GM18502 (cell line): ENCODE measurements at regions not wholly inside any gene's neighbourhood (a gene's known extent, or its start where the extent isn't known, plus 50 kb on each side); places are given as distances from the start of the nearest gene placed in this dataset.
"Not testable (repeated sequence)": the region's sequence is repeated elsewhere in the genome, so short reads cannot be mapped to it uniquely, and the experiment has no call there.

Source experiments
- ATAC-seq: cut with Tn5 transposase; IDR thresholded peaks from one replicate; pipeline ENCODE4 v1.9.1; 2021; ENCODE audit warnings: mild to moderate bottlenecking; ENCODE audit not compliant: unreplicated experiment, poor library complexity

DNA sequence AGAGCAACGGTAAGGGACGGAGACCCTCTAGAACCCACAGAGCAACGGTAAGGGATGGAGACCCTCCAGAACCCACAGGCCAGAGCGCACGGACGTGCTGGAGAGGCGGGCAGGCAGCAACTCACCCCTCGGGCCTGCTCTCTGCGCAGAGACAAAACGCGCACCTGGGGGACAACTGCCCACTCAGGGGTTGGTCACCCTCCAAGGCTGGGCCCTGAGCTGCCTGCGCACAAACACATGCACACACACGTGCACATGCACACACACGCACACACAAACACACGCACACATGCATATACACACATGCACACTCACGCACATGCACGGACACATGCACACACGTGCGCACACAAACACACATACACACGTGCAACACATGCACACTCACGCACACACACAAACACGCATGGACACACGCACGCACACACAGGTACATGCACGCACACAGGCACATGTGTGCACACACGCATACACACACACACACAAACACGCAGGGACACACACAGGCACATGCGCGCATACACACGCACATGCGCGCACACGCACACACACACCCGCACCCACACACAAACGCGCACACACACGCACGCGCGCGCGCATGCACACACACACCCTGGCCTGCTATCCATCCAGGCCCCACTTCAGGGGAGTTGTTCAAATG is 88.3 kb downstream of the NCOR2 start:
- no peak for ATAC-seq

DNA sequence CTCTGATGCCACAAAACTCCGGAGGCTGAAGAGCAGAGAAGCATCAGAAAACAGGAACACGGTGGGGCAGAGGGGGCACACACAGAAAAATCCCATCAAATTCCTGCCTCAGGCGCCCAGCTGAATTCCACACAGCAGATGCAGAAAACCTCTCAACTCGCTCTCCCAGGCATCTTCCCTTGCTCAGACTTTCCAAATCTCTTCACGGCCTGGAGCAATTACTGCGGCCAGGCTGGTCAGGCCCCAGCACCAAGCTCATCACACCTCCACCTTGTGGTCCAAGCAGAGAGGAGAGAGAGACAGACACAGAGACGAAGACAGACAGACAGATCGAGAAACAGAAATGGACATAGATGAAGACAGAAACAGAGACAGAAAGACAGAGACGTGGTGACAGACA is 89.0 kb downstream of the NCOR2 start:
- no peak for ATAC-seq

DNA sequence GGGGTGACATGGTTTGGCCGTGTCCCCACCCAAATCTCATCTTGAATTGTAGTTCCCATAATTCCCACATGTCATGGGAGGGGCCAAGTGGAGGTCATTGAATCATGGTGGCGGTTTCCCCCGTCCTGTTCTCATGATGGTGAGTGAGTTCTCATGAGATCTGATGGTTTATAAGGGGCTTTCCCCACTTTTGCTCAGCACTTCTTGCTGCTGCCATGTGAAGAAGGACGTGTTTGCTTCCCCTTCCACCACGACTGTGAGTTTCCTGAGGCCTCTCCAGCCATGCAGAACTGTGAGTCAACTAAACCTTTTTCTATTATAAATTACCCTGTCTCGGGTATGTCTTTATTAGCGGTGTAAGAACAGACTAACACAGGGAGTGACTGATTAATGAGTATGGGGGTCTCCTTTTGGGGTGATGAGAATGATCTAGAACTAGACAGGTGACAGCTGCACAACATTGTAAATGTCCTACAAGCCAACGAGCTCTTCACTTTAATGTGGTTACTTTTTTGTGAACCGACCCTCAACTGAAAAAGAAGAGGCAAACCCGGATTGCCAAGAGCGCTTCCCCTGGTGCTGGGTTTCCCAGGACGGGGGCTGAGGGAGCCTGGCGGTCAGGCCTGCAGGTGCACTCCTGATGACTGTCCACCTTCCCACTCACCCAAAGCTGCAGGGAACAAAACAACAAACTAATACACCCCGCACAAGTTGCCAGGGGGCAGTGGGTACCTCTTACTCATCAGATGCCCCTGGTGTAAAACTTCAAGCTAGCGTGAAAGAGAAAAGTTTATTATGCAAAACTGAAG is 90.1 kb downstream of the NCOR2 start:
- ATAC-seq: no peak

DNA sequence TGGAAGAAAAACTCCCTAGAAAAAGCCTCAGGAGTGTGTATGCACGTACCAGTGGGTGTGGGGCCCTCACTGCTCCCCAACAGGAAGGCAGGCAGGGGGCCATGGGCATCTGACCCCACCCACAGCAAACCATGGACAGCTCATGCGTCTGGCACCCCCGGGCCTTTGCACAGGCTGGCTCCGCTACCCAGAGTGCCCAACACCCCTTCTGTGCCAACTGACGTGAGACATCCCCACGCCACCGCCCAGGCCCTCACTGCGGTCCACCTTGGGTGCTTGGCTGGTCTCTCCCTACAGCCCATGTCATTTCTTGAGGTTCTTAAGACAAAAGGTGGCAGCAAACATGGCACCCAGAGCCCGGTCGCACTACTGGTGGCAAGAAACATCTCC is 91.4 kb downstream of the NCOR2 start:
- no peak for ATAC-seq

DNA sequence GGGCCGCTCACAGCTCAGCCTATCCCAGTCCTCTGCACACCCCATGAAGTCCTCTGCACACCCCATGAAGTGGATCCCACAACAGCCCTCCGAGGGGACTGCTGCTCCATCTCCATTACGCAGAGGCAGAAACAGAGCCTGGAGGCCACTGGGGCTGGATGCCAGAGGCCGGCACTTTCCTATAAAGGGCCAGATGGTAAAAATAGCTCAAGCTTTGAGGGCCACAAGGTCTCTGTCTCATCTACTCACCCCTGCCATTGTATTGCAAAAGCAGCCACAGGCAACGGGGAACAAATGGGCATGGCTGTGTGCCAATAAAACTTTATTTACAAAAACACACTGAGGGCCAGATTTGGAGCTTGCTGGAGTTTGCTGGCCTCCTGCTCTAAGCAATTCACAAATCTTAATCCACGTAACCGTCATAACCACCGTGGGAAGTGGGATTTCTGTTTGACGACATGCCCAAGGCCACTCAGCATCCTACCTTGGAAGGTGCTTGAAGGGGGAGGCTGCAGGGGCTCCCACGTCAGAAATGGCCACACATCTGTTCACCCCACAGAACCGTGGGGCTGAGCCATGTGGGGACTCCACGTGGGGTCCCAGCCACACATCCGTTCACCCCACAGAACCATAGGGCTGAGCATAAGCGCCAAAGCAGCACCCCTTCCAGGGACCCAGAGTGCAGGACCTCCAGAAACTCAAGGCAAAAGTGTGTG is 92.0 kb downstream of the NCOR2 start:
- ATAC-seq: no peak

DNA sequence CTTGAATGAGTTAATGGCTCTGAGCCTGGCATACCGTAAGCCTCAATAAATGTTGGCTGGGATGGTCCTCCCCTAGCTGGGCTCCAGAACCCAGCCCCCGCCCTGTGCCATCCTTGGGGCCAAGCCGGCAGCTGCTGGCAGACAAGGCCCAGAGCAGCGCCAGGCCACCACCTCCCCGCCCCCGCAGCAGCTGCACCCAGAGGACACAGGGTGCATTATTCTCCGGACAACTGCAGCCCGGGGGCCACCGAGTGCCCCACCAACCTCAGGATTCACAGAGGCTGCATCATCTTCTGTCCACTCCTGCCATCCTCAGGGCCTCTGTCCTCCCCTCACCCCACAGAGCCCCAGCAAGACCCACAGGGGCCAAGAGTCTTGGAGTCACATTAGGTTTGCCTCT is 92.7 kb downstream of the NCOR2 start:
- no peak for ATAC-seq

DNA sequence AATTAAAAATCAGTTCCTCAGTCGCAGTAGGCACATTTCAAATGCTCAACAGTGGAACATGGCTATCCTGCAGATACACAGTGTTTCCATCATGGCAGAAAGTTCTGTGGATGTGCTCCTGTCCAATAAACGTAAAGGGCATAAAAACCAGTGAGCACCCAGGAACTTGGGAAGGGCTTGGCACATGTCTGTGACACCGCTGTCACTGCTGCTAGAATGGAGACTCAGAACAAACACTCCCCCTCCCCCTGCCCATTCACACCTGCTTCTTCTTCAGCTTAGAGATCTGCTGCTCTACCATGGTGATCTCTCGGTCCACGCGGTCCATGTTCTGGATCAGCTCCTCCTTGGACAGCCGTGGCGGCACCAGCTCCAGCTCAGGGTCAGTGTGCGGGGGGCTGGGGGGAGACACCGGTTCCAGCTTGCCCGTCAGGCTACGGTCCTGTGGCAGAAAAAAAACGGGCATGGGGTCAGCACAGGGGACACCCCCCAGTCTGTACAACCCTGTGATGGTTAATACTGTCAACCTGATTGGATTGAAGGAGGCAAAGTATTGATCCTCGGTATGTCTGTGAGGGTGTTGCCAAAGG is 94.6 kb downstream of the NCOR2 start:
- no peak for ATAC-seq

DNA sequence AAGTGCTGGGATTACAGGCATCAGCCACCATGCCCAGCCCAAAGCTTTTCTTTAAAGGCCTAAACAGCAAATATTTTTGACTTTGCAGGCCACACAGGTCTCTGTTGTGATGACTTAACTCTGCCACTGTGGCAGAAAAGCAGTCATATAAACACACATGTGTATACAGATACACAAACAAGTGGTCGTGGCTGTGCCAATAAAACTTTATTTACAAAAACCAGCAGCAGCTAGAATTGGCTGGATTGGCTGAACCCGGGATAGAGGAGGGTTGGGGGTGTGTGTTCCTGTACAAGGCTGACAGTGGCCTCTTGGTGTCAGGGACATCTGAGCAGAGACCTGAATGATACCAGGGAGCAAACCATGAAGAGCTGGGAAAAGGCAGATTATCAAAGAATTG is 95.6 kb downstream of the NCOR2 start:
- ATAC-seq: no peak

DNA sequence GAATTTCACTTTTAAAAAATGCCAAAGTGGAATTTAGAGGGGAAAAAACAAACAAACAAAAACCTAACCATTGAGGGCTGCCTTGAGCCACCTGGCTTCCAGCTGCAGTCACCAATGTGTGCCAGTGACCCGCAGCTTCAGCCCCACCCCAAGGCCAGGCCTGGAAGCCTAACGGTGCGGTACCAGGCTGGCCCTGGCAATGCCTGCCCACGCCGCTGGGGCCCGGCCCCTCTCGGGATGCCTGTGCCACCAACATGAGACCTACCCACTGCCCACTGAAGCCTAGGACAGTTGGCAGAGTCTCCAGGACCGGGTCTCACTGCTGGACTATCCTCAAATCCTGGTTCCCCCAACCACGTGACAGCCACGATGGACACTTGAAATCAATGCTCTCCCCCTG is 96.6 kb downstream of the NCOR2 start:
- no peak for ATAC-seq

DNA sequence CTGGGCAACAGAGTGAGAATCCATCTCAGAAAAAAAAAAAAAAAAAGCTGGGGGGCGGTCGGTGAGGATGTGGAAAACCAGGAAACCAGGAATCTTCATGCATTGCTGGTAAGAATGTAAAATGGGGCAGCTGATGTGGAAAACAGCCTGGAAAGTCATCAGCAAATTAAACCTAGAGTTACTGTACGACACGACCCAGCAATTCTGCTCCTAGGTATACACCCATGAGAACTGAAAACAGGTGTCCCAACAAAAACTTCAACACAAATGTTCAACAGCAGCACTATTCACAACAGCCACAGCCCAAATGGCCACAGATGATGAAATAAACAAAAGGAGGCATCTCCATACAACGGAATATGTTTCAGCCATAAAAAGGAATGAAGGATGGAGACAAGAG is 97.3 kb downstream of the NCOR2 start:
- no peak for ATAC-seq

DNA sequence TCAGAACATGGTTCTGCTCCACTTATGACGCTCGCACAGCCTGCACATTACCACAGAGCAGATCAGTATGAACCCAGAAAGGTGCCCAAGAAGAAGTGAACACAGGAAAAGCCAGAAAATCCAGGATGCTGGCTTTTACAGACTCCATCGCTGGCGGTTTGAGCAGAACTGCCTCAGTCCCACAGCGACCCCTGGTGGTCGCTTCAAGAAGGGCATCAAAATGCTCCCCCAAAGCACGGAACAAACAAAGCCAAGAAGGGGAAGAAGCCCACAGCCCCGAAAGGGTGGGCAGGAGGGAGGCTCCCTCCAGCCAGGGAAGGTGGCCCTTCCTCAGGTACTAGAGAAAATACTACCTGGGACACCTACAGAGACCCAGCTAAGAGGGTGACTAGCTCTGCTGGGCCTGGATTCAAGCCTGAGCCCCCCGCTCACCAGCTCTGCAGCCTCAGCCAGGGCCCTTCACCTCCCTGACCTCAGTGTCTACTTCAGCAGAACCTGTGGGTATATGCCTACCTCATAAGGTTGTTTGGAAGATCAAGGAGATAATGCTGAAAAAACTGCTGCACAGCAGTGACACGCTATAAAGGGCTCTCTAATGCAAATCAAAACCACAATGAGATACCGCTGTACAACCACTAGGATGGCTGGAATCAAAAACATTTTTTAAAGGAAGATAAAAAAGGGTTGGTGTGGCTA is 98.1 kb downstream of the NCOR2 start:
- ATAC-seq: no peak

DNA sequence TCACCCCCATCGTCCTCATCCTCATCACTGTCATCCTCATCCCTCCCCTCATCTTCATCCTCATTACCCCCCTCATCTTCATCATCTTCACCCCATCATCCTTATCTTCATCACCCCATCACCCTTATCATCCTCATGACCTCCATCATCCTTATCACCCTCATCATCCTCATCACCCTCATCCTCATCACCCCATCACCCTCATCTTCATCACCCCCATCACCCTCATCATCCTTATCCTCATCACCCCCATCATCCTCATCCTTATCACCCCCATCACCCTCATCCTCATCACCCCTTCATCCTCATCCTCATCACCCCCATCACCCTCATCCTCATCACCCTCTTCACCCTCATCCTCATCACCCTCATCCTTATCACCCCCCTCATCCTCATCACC is 99.9 kb downstream of the NCOR2 start:
- ATAC-seq: not testable (repeated sequence)

DNA sequence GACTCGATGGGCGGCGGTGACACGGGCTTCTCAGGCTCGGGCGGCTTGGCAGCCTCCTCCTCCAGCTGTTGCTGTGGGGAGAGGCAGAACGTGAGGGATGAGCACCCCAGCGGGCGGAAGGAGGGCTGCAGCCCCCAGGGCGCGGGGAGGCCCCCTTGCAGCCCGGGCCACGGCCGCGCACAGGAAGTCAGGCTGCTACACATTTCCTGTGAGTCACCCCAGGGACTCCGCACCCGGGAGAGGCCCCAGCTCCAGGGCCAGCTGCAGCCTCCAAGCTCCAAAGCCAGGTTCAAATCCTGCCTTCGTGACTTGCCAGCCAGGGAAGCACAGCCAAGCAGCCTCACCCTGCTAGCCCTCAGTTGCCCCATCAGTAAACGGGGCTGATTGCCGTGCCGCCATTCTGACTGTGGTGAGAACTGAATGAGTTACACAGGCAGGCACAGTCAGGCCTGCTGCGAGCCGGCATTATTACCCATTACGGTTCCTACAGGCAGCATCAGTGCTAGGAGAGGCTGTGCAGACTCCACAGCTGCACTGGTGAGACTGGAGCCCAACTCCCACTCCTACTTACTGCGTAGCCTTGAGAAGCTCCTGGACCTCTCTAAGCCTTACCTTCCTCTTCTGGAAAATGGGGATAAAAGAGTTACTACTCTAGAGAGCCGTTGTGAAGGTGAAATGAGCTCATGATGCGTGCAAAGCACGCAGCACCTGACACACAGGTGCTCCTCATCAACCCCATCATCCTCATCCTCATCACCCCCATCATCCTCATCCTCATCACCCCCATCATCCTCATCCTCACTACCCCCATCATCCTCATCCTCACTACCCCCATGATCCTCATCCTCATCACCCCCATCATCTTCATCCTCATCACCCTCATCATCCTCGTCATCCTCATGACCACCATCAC is 100.9 kb downstream of the NCOR2 start:
- peak; percentile 98 for ATAC-seq

DNA sequence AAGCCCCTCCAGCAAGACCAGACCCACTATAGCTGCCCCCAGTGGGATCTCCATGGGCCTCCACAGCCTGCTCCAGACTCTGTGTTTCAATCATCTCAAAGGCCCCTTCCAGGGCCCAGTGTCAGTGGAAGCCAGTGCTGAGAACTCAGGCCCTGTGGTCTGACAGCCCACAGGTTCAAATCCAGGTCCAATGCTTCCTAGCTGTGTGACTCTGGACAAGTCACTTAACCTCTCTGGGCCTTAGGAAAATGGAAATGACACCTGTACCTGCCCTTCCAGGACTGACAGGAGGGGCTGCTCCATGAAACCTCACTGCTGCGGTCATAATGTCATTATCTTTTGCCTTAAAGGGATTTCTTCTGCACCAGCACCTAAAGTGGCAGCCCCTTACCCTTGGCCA is 101.9 kb downstream of the NCOR2 start:
- no peak for ATAC-seq

DNA sequence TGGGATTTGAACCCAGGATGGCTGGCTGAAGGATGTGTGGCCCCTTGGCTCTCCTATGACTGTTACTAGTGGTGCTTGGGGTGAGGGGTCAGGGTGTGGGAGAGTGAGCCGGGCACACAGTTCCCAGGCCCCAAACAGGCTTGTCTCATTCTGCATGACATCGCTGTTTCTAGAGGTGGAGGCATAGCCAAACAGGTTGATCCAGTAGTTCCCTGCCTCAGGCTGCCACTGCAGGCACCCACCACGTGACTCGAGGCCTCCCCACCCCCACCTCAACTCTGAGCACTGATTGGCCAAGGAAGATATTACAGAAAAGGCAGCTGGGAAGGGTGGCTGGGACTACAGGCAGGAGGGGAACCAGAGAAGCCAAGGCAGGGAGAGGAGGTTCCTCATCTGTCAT is 102.6 kb downstream of the NCOR2 start:
- ATAC-seq: no peak

DNA sequence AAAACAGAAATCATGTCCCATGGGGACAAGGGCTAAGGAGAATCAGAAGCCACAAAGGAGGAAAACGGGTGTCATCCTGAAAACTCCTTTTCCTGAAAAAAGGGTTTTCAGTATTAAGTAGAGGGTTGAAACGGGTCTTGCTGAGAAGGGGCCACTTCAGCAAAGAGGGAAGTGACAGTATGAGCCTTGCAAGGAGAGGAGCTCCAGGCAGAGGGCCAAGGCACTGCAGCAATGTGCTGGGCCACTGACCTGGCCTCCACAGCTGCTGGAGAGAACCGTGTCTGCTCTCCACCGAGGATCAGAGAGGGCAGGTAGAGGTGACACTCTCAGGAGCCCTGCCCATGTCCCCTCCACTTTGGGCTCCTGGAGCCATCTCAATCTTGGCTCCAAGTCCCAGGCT is 103.3 kb downstream of the NCOR2 start:
- ATAC-seq: no peak

DNA sequence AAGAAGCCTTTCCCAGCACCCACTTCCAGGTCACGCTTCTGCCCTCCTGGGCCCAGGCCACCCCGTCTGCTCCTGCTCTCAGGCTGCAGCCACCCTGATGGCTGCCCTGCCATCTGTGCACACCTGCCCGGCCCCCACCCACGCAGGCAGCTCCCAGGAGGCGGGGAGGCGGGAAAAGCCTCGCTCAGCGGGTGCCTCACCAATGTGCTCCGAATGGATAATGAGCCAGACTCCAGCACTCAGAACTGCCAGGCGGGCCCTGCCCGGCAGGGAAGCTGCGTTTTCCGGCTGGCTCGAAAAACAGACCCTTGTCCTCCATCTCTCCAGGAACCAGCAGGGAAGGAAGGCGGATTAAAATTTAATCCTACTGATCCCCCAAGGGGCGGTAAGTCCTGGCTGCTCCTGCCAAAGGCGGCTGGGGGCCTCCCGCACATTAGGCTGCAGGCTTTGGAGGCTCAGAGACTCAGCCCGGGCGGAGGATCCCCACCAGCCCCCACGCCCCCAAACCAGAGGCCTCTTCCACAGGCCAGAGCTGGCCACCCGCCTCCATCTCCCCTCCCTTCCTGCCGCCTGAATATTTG is 104.0 kb downstream of the NCOR2 start:
- ATAC-seq: no peak

DNA sequence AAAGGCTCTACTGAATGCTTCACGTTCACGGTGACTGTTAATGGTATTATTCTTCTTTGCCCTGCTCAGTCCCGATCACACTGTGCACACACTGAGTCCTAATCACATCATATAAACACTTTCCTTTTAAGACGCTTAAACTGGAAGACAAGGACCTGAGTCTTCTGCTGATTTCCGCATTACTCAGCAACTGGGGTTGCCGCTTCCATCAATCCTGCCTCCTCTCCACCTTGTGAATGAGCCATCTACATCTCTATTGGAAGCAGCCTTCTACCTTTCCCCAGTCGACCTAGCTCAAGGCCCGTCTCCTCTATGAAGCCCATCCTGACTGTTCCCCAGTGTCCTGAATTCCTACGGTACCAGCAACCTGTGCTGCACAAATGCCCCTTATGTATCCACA is 104.7 kb downstream of the NCOR2 start:
- no peak for ATAC-seq
